EH (cell line): ENCODE measurements at regions not wholly inside any gene's neighbourhood (a gene's known extent, or its start where the extent isn't known, plus 50 kb on each side); places are given as distances from the start of the nearest gene placed in this dataset.
"Not testable (repeated sequence)": the region's sequence is repeated elsewhere in the genome, so short reads cannot be mapped to it uniquely, and the experiment has no call there.

Source experiments
- DNase-seq: peaks from one replicate; pipeline ENCODE4 v3.0.0-alpha.2; 2015; ENCODE audit warnings: low read depth

- no peak for DNase-seq
Measured at GRCh38 chr15:81723113-81723651, 322.6 kb downstream of the MEX3B start.

- not testable (repeated sequence) for DNase-seq
Measured at GRCh38 chr15:81716468-81716867, 329.4 kb downstream of the MEX3B start.

- no peak for DNase-seq
Measured at GRCh38 chr15:81710328-81710727, 335.5 kb downstream of the MEX3B start.

GRCh38 chr15:81706816-81707346 is 332.9 kb upstream of the TMC3 start:
- DNase-seq = not testable (repeated sequence)

GRCh38 chr15:81705727-81706126 is 331.7 kb upstream of the TMC3 start:
- DNase-seq = not testable (repeated sequence)

GRCh38 chr15:81686021-81686420 is 312.0 kb upstream of the TMC3 start:
- DNase-seq = no peak

- no peak for DNase-seq
Measured at GRCh38 chr15:81685237-81685636, 311.2 kb upstream of the TMC3 start.

GRCh38 chr15:81680829-81681228 is 306.8 kb upstream of the TMC3 start:
- no peak for DNase-seq

GRCh38 chr15:81666839-81667238 is 292.8 kb upstream of the TMC3 start:
- no peak for DNase-seq

- no peak for DNase-seq
Measured at GRCh38 chr15:81660976-81661375, 287.0 kb upstream of the TMC3 start.

GRCh38 chr15:81653259-81653658 is 279.2 kb upstream of the TMC3 start:
- no peak for DNase-seq

- DNase-seq = no peak
Measured at GRCh38 chr15:81645470-81645869, 271.5 kb upstream of the TMC3 start.

GRCh38 chr15:81643771-81644170 is 269.8 kb upstream of the TMC3 start:
- DNase-seq = no peak

- DNase-seq = peak; percentile 40
Measured at GRCh38 chr15:81642451-81642990, 268.5 kb upstream of the TMC3 start.

GRCh38 chr15:81636064-81636463 is 262.1 kb upstream of the TMC3 start:
- DNase-seq = not testable (repeated sequence)

- no peak for DNase-seq
Measured at GRCh38 chr15:81633889-81634288, 259.9 kb upstream of the TMC3 start.

GRCh38 chr15:81625896-81626295 is 251.9 kb upstream of the TMC3 start:
- DNase-seq = no peak

GRCh38 chr15:81619002-81619401 is 245.0 kb upstream of the TMC3 start:
- DNase-seq = no peak

- DNase-seq = no peak
Measured at GRCh38 chr15:81612631-81613030, 238.6 kb upstream of the TMC3 start.

GRCh38 chr15:81611679-81612078 is 237.7 kb upstream of the TMC3 start:
- DNase-seq = no peak

GRCh38 chr15:81608309-81608829 is 234.4 kb upstream of the TMC3 start:
- DNase-seq = no peak

- no peak for DNase-seq
Measured at GRCh38 chr15:81604713-81605112, 230.7 kb upstream of the TMC3 start.

GRCh38 chr15:81596159-81596865 is 222.3 kb upstream of the TMC3 start:
- DNase-seq = no peak
